Upper lobe of left lung (tissue), 4 donors: ENCODE measurements at regions not wholly inside any gene's neighbourhood (a gene's known extent, or its start where the extent isn't known, plus 50 kb on each side); places are given as distances from the start of the nearest gene placed in this dataset.

Experiments used
- POLR2A ChIP-seq, 4 donors: fragments of 450-650 bp; IDR thresholded peaks; one replicate each; pipeline ENCODE4 v1.5.1; 2016 to 2017; ENCODE audit warnings: antibody characterized with exemption in 4 of 4, mild to moderate bottlenecking in 2 of 4
- POLR2AphosphoS5 ChIP-seq, 2 donors: sonication (generic); formaldehyde crosslinking; IDR thresholded peaks; one replicate each; pipeline ENCODE4 v1.5.1; 2017; ENCODE audit warnings: antibody characterized with exemption in 2 of 2
- TF ChIP-seq, protein P1 (sequence below), 6 experiments: fragments of 450-650 bp in 4 of 6; fragments of 200-600 bp in 2 of 6; sonication (generic) in 2 of 6; IDR thresholded peaks; one replicate each; pipeline ENCODE4 v1.5.1; 2016 to 2019; ENCODE audit warnings: antibody characterized with exemption in 6 of 6

DNA sequence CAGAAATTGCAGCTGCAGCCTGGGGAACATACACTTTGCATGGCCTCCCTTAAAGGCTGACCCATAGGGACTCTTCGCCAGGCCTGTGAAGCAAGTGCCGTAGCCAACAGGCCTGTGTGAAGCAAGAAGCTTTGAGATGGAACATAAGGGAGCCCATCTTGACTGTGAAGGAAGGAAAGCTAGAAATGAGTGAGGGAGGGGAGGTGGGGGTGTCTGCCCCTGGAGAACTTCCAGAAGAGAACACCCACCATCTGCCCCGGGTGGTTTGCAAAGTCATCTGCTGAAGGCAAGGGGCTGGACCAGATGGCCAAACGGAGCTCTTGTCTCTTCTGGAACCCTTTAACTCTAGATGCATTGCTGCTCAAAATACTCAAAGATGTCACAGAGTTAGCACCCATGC, 103.3 kb upstream of the GRIK3 start:
- TF ChIP-seq POLR2AphosphoS5 (IDR thresholded peaks at IDR 0.05): no peak
- TF ChIP-seq, protein P1, sequence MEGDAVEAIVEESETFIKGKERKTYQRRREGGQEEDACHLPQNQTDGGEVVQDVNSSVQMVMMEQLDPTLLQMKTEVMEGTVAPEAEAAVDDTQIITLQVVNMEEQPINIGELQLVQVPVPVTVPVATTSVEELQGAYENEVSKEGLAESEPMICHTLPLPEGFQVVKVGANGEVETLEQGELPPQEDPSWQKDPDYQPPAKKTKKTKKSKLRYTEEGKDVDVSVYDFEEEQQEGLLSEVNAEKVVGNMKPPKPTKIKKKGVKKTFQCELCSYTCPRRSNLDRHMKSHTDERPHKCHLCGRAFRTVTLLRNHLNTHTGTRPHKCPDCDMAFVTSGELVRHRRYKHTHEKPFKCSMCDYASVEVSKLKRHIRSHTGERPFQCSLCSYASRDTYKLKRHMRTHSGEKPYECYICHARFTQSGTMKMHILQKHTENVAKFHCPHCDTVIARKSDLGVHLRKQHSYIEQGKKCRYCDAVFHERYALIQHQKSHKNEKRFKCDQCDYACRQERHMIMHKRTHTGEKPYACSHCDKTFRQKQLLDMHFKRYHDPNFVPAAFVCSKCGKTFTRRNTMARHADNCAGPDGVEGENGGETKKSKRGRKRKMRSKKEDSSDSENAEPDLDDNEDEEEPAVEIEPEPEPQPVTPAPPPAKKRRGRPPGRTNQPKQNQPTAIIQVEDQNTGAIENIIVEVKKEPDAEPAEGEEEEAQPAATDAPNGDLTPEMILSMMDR (IDR thresholded peaks at IDR 0.05): no peak
- TF ChIP-seq POLR2A (IDR thresholded peaks at IDR 0.05): no peak
